GM18867 (cell line): ENCODE measurements at regions not wholly inside any gene's neighbourhood (a gene's known extent, or its start where the extent isn't known, plus 50 kb on each side); places are given as distances from the start of the nearest gene placed in this dataset.

Source experiments
- ATAC-seq: cut with Tn5 transposase; IDR thresholded peaks from one replicate; pipeline ENCODE4 v1.9.1; 2021; ENCODE audit warnings: mild to moderate bottlenecking, moderate library complexity; ENCODE audit not compliant: unreplicated experiment

DNA sequence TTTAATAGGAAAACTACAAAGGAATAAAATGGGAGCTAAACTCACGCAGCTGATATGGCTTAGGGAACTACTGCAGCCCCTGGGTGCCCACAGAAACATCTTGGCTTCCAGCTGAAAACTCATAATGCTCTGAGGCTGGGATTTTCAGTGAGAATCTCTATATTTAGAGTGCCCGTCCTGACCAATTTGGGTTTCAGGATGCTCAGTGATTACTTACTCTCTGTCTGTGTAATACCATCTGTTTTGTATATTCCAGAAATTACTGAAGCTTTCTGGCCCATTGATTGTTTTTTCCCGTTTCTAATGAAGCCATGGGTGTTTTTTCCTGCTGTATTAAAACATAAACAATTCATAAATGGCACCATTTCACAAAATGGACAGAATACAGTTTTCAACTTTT, 50.6 kb upstream of the ZNF385D start:
- ATAC-seq, result no peak

DNA sequence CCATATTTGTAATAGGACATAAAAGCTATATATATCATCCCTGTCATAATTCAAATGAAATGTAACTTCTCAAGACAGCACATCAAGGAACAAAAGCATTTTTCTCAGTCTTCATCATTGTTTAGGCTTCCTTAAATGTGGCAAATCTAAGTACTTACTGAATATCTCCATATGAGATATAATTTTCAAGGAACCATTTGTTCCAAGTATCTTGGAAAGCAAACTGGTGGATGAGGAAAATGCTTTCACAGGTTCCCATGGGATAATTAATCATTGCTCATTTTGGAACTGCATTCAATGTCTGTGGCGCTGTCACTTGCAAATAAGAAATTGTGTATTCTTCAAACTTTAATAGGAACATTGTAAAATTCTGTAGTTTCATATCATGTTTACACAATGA, 52.6 kb upstream of the ZNF385D start:
- ATAC-seq, result no peak

DNA sequence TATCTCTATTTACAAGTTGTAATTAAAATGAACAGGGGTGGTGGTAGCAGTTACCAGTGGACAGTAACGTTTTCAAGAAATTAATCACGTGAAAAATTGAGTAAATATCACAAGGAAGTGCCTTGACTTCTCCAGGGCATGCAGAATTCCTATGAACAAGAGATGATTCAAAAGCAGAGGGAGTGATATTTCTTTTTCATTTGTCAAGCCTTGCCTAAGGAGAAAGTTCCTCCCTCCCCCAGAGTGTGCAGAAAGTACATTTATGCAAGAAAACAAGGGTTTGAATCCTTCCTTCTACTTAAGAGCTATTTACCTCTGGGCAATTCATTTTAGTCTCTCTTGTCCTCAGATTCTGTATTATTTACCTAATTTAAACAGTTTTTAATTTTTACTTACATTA, 53.3 kb upstream of the ZNF385D start:
- no peak for ATAC-seq

- no peak for ATAC-seq
These were observed 55.7 kb upstream of the ZNF385D start for GRCh38 chr3:21806733-21807132.

GRCh38 chr3:21825684-21826083, 74.7 kb upstream of the ZNF385D start:
- no peak for ATAC-seq

DNA sequence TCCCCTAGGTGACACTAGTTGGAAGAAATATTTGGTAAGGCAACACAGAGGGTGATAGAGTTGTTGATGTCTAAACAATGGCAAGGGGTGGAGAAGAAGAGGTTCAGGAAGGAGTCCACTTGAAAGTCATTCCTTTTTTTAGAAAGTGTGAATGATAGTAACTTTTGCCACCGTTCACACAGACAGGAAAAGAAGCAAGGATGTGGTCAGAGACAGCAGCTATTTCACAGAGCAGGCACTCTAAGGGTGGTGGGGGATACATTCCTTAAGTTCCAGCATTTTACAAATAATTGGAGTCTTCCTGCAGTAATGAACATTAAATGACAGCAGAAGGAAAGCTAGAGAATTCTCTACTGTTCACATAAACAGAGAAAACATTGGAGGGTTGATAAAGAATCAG, 75.4 kb upstream of the ZNF385D start:
- no peak for ATAC-seq

DNA sequence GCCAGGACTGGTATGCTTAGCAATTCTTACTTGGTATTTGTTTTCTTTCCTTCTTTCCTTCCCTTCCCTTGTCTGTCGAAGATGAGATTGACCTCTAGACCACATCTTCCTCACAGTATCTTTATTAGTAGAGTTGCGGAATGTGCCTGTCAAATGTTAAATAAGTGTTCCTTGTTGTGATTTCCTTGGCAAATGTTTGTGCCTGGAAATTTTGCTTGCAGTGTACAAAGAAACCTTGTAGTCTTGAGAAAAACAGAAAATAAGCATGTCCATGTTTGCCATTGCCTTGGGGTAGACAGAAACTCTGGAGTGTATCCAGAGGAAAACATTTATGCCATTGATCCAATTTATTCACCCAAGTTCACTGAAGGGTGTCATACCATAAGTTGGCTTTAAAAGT, 79.5 kb upstream of the ZNF385D start:
- ATAC-seq, result no peak

- no peak for ATAC-seq
These were observed 84.3 kb upstream of the ZNF385D start for GRCh38 chr3:21835264-21835663.

DNA sequence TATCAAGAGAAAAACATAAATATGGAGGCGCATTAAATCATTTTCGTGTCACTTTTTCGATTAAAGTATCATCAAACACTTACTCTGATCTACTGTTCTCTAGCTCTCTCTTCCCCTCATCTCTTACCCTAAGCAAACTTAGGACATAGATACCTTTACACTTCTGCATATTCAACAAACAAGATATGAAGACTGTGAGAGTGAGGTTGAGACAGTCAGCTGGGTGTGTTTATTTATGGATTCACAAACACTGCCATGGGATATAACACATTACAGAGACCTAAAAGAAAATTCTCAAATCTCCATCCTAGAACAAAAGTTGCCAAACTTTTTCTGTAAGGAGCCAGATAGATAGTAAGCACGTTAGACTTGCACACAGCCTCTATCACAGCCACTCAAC, 85.2 kb upstream of the ZNF385D start:
- ATAC-seq, result no peak

DNA sequence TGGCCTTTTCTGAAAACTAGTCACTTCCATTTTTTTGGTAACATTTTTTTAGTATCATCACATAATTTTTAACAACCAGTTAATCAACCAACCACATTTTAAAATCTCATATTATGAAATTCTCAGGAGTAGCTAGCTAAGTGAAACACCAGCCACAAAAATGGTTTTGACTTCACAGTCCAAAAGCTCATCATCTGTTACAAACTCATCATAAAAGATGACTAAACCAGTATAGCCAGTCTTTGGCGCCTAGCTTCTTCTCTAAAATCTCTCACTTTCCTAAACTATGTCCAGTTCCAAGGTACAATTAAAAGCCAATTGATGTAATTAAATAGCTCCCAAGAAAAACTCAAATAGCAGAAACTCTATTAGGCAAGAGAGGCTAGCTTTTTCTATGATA, 88.2 kb upstream of the ZNF385D start:
- ATAC-seq, result no peak

- no peak for ATAC-seq
These were observed 88.6 kb upstream of the ZNF385D start for GRCh38 chr3:21839592-21839991.

DNA sequence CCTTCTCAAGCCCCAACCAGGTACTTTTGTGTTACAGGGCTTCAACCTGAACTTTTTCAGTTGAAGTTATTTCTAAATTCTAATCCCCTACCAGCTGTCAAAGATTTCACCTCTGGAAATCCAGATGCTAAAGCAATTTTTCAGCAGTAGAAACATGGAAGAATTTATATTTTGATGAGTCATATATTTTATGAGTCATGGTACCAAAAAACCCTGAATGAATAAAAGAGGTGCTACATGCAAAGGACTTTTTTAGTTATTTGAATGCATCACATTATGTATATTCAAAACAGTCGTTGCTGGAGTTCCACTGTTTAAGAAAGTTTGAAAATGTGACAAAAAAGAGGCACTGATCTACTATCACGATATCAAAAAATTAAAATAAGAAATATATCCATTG, 96.0 kb upstream of the ZNF385D start:
- no peak for ATAC-seq

DNA sequence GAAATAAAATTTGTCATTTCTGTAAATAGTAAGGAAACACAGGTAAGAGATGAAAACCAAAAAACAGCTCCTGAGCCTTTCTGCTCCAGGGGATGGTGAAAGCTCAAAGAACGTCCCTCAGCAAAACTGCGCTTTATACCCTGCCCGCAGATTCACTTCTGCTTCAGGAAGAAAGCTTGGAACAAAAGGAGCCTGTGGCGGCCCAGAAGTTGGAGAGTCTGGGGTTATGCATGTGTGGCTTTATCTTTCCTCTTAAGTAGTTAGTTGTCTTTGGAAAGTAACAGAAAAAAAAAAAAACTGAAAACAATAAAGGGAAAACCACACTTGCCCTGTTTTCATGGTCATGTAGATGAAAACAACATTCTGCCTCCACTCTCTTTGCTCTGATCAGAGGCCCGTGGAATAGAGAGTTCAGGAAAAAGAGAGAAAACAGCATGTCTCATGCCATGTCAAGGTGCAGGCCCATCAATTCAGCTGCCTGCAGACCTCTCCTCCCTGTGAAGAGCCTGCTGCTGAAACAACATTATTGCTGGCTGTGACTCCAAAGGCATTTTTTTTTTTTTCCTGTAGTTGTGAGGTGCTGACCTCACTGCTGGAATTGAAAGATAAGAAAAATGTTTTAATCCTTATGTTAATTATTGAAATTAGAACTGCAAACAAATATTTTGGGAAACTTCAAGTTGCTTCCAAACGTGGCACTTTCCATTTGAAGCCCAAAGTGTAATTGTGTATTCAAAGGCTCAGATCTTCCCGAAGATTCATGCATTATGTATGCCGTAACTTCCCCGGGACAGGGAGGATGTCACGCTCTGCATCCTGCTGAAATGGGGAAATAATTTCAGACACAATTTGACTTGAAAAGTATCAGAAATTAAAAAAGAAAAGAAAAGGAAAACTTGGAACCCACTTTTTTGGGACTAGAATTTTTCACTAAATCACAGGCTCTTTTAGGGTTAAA, 108.4 kb upstream of the ZNF385D start:
- no peak for ATAC-seq

DNA sequence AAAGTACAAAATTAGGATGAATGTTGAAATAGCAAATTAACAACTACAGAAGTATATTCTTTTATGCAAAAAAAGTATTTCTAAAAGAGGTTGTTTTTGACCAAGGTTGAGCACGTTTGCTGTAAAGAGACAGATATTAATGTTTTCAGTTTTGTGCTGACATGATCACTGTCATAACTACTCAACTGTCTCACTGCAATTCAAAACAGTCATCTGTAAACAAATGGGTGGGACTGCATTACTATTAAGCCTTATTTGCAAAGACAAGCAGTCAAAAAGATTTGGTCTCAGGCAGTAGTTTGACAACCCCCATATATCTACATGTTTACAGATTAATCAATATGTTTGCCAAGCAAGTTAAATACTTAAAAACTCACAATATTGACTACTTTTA, 109.1 kb upstream of the ZNF385D start:
- no peak for ATAC-seq

DNA sequence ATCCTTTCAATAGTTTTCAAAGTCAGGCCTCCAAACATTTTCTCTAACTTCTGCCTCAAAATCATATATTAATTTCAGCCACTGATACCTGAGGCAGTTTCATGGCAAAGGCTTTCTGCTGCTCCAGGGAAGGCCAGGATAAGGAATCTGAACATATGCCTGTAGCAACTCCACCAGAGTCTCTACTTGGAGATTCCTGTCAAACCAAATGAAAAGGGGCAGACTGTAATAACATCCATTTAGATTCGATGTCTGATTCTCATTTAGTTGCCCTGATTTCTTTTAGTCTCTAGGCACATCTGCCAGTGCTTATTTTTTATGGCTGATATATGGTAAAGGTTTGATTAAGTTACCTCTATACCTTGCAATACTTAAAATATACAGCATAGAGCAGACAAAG, 109.6 kb upstream of the ZNF385D start:
- no peak for ATAC-seq

GRCh38 chr3:21876782-21877181, 125.8 kb upstream of the ZNF385D start:
- no peak for ATAC-seq

DNA sequence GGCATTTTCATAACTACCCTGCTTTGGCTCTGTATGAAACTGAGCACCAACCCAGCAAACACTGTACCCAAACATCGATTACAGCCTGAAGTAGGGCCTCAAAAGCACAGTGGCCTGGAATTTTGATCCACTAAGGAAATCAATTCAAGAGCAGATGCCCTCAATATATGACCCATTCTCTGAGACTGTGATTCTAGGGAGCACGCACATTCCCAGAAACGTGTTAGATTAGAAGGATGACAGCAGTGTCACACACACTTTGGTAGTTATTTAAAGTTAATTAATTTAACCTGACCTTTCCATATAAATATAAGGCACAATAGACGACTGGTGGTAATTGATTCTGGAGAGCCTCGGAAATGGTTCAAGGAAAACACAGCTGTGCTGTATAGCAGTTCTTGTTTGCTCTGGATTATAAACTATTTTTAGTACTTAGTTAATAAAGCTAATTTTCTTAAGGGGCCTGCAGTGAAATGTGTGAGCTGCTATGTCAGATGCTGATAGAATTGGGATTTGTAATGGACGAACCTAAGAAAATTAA, 126.3 kb upstream of the ZNF385D start:
- ATAC-seq, result no peak

DNA sequence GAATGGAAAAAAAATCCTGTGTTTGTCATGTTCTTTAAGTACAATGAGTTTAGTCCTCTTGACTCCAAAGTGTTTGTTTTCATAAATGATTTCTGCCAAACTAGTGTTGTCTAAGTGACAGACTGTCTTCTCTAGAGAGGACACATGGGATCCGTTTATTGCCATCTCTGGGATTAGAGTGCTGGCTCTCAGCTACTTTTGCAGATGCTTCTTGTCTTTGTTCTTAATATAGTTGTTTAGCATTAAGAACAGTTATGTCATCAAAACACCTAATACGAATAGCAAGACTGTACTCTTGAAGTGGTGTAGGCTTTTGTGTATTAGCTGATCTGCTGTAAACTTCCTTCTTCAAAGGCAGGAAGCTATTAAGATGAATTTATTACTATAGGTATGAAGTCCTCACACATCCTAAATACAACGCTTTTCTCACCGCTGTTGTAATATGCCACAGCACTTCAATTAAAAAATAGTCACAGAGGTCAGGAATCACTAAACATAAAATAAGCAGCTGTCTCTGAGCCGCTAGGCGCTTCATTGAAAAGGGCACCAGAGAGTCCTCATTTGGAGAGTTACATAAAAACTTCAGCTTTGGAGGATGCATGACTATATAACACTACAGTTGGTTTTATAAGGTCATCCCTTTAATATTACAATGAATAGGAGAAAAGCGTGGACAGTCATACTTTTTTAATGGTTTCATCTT, 128.3 kb upstream of the ZNF385D start:
- ATAC-seq, result no peak

GRCh38 chr3:21888656-21889055, 137.6 kb upstream of the ZNF385D start:
- ATAC-seq, result no peak

- no peak for ATAC-seq
These were observed 138.2 kb upstream of the ZNF385D start for GRCh38 chr3:21889166-21889565.

DNA sequence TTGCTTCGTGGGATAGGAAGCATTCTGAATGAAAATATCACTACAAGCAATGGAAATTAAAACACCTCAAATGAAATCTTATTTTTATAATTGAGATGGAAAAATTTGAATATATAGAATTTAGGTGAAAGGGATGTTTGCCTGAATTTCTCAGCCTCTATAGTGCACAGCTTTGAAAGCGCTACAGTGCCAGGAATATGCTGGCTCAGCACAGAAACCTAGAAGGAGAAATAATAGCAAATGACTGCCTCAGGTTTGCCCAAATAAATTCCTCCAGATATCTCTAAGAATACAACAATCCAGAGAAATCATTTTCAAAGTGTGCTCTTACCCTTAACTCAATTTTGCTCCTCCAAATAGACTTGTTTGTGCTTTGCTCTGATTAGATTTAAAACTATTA, 141.1 kb upstream of the ZNF385D start:
- no peak for ATAC-seq

DNA sequence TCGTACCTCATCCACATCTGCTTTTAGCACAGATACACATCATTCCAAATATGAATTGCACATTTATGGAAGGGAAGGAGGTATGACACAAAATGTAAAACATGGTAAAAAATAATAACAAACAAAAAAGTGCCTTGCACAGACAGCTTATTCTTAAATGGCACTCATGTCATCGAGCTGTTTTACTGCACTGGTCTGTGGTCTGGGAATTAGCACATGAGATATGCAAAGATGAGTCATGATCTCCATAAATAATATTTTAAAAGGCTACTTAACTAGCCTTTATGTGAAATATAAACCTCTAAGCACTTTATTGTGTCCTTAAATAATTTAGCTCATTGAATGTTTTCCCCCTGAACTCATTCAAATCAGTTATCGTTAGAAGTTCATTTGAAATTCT, 142.2 kb upstream of the ZNF385D start:
- ATAC-seq, result no peak
